GM23338 (cell line): ENCODE measurements at regions not wholly inside any gene's neighbourhood (a gene's known extent, or its start where the extent isn't known, plus 50 kb on each side); places are given as distances from the start of the nearest gene placed in this dataset.

Experiments used
- CREB1 ChIP-seq: fragments of 250-450 bp; sonication (Bioruptor Pico); IDR thresholded peaks from 2 replicates; pipeline ENCODE4 v1.5.0; 2020; ENCODE audit warnings: low read depth, mild to moderate bottlenecking, moderate library complexity
- ETS1 ChIP-seq: IDR thresholded peaks from 2 replicates; pipeline ENCODE4 v1.6.1; 2016; ENCODE audit warnings: antibody characterized with exemption
- EZH2 ChIP-seq: fragments of 200-600 bp; sonication (generic); IDR thresholded peaks from one replicate; pipeline ENCODE4 v1.8.0; 2017; ENCODE audit warnings: antibody characterized with exemption, mild to moderate bottlenecking, low read depth; ENCODE audit not compliant: unreplicated experiment
- EZH2phosphoT487 ChIP-seq: fragments of 200-600 bp; sonication (generic); IDR thresholded peaks from one replicate; pipeline ENCODE4 v1.8.1; 2018; ENCODE audit warnings: antibody characterized with exemption; ENCODE audit not compliant: unreplicated experiment
- JUNB ChIP-seq: IDR thresholded peaks from one replicate; pipeline ENCODE4 v1.6.1; 2016; ENCODE audit warnings: antibody characterized with exemption; ENCODE audit not compliant: unreplicated experiment
- NANOG ChIP-seq: IDR thresholded peaks from 2 replicates; pipeline ENCODE4 v1.6.1; 2016; ENCODE audit warnings: antibody characterized with exemption, borderline replicate concordance
- POLR2AphosphoS5 ChIP-seq: IDR thresholded peaks from 2 replicates; pipeline ENCODE4 v1.6.1; 2016; ENCODE audit warnings: antibody characterized with exemption, low read depth
- REST ChIP-seq: IDR thresholded peaks from one replicate; pipeline ENCODE4 v1.6.1; 2018; ENCODE audit warnings: antibody characterized with exemption; ENCODE audit not compliant: unreplicated experiment
- STAT1 ChIP-seq: IDR thresholded peaks from one replicate; pipeline ENCODE4 v1.6.1; 2016; ENCODE audit warnings: antibody characterized with exemption; ENCODE audit not compliant: unreplicated experiment
- ZNF331 ChIP-seq: fragments of 250-450 bp; sonication (Bioruptor Pico); IDR thresholded peaks from 2 replicates; pipeline ENCODE4 v1.5.0; 2020; ENCODE audit warnings: low read depth, mild to moderate bottlenecking, moderate library complexity
- TF ChIP-seq, protein P1 (sequence below), 2 experiments: fragments of 200-600 bp in 1 of 2; sonication (generic) in 1 of 2; conservative IDR thresholded peaks; 2 replicates each; pipeline versions ENCODE4 v1.5.1 to v1.6.1; 2016 to 2017; ENCODE audit warnings: antibody characterized with exemption in 2 of 2, low read depth in 2 of 2, mild to moderate bottlenecking in 2 of 2, moderate library complexity in 1 of 2

DNA sequence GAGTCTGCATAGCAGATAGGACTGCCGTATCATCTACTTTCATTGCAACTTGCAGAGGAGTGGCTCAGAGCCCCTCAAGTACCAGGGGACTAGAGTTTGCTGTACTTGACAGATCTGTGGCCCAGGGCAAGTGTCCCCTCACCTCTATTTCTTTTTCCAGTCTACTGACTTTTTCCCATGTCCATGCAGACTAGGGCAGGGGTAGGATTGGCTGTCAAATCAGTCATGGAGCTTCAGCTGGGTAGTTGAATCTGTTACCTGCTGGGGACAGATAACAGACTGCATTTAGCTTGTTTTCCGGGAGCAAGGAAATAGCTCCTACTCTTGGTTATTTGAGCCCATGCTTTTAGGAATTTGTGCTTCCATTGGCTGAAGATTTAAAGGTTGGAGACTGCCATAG lies 121.0 kb upstream of the CDK13 start:
- TF ChIP-seq EZH2, result no peak
- TF ChIP-seq, protein P1, sequence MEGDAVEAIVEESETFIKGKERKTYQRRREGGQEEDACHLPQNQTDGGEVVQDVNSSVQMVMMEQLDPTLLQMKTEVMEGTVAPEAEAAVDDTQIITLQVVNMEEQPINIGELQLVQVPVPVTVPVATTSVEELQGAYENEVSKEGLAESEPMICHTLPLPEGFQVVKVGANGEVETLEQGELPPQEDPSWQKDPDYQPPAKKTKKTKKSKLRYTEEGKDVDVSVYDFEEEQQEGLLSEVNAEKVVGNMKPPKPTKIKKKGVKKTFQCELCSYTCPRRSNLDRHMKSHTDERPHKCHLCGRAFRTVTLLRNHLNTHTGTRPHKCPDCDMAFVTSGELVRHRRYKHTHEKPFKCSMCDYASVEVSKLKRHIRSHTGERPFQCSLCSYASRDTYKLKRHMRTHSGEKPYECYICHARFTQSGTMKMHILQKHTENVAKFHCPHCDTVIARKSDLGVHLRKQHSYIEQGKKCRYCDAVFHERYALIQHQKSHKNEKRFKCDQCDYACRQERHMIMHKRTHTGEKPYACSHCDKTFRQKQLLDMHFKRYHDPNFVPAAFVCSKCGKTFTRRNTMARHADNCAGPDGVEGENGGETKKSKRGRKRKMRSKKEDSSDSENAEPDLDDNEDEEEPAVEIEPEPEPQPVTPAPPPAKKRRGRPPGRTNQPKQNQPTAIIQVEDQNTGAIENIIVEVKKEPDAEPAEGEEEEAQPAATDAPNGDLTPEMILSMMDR (conservative IDR thresholded peaks at IDR 0.05; ENCODE audit: low read depth in 2 of 2), result no peak
- no peak for TF ChIP-seq POLR2AphosphoS5
- TF ChIP-seq ZNF331 (CRISPR knock-in tag), result no peak
- no peak for TF ChIP-seq CREB1 (CRISPR knock-in tag)
- no peak for TF ChIP-seq REST
- TF ChIP-seq ETS1, result no peak
- no peak for TF ChIP-seq JUNB
- no peak for TF ChIP-seq EZH2phosphoT487
- TF ChIP-seq NANOG, result no peak
- TF ChIP-seq STAT1, result no peak
